ENCODE measurements at regions not wholly inside any gene's neighbourhood (a gene's known extent, or its start where the extent isn't known, plus 50 kb on each side); places are given as distances from the start of the nearest gene placed in this dataset.
"Not testable (repeated sequence)": the region's sequence is repeated elsewhere in the genome, so short reads cannot be mapped to it uniquely, and the experiment has no call there.

DNA sequence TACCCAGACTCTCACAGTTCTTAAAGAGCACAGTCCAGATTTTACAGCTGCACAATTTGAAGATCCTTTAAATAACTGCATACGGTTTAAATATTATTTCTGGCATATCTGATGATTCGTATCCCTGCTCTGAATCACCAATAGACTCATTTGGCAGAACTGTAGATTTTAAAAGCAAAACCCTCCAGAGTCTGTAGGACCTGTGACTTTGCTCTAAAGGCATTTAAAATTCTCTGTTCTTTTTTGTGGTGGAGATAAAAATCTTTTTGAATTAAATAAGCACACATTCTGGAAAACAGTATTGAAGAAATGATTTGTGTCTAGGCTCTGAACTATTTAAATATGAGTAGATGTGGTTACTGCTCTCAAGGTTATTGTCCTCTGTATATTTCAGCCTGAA is 246.2 kb upstream of the PITX2 start:
- H3K36me3 ChIP-seq (ENCODE audit: insufficient read depth, low read length), result no peaks in the 10 kb centered on the region
- H3K9me3 ChIP-seq (ENCODE audit: low read depth, low read length), result no peaks in the 10 kb centered on the region
- no peak for TF ChIP-seq EZH2 (IDR thresholded peaks at IDR 0.05)
- no peak for TF ChIP-seq FOXP2 (optimal IDR thresholded peaks at IDR 0.05; ENCODE audit: control extremely low read depth, extremely low read length, insufficient read depth)
- no peak for TF ChIP-seq POLR2AphosphoS5 (IDR thresholded peaks at IDR 0.05; ENCODE audit: borderline replicate concordance, low read depth, low read length)
- H3K27ac ChIP-seq, result no peak overlapping the region
- H3K9ac ChIP-seq (ENCODE audit: insufficient read length), result peak overlapping the region; percentile 4
- no peak for DNase-seq (ENCODE audit: low read depth, low spot score)
- no peak overlapping the region for H3K4me3 ChIP-seq

DNA sequence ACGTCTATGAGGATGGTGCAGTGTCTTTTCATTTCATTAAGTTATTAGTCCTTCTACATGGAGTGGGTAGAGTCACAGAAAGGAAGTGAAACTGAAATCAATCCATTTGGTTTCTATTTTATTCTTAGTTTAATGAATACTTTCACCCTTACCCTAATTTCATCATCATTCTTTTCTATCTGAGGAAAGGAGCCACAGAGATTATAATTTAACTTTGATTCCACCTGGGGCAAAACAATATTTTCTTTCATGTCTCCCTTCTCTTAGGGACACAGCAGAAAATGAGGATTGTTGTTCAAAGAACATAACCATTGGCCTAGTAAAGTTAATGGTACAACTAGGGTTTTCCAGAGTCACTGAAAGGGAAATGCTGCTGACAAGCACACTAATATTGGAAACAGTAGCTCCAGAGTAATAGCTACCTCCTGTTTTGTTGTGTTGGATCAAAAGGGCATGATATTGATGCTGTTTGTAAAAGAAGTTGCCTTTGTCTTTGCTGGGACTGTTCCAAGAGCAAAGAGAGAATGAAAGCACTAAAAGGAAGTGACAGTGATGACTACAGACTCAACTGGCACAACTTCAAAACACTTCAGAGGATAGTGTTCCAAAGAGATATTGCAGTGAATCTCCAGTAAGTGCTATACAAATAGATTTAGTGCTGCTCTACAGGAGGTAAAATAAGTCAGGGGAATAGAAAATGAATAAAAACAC is 247.1 kb upstream of the PITX2 start:
- no peak overlapping the region for H3K9ac ChIP-seq (ENCODE audit: insufficient read length)
- 0 out of 2 replicates have a peak overlapping the region, but pooled peaks have one; percentile 2 for H3K4me3 ChIP-seq
- H3K9me3 ChIP-seq (ENCODE audit: low read depth, low read length), result no peaks in the 10 kb centered on the region
- no peak for TF ChIP-seq POLR2AphosphoS5 (IDR thresholded peaks at IDR 0.05; ENCODE audit: borderline replicate concordance, low read depth, low read length)
- TF ChIP-seq EZH2 (IDR thresholded peaks at IDR 0.05), result no peak
- TF ChIP-seq FOXP2 (optimal IDR thresholded peaks at IDR 0.05; ENCODE audit: control extremely low read depth, extremely low read length, insufficient read depth), result no peak
- H3K36me3 ChIP-seq (ENCODE audit: insufficient read depth, low read length), result no peaks in the 10 kb centered on the region
- peak overlapping the region; percentile 7 for H3K27ac ChIP-seq
- DNase-seq (ENCODE audit: low read depth, low spot score), result no peak

DNA sequence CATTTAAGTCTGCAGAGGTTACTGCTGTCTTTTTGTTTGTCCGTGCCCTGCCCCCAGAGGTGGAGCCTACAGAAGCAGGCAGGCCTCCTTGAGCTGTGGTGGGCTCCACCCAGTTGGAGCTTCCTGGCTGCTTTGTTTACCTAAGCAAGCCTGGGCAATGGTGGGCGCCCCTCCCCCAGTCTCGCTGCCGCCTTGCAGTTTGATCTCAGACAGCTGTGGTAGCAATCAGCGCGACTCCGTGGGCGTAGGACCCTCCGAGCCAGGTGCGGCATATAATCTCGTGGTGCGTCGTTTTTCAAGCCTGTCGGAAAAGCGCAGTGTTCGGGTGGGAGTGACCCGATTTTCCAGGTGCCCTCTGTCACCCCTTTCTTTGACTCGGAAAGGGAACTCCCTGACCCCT is 253.3 kb upstream of the PITX2 start:
- H3K4me3 ChIP-seq; H3K36me3 ChIP-seq (ENCODE audit: insufficient read depth, low read length); H3K27ac ChIP-seq; DNase-seq (ENCODE audit: low read depth, low spot score); H3K9me3 ChIP-seq (ENCODE audit: low read depth, low read length); H3K9ac ChIP-seq (ENCODE audit: insufficient read length): not testable (repeated sequence)

DNA sequence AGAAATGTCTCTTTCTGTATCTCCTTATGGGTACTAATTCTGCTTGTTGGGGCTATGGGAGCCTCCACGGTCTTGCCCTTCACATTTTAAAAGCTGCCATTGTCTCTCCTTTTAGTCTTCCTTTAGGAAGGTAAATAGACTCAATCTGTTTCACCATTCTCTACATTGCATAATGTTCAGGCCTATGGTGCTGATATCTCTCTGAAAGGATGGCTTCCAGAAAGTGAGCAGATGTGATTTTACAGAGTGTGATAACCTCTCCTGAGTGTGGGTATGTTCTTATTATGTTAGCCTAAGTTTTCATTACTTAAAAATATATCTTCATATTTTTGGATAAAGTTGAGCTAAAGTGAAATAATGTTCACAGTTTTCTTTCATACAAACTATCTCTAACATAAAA is 254.0 kb upstream of the PITX2 start:
- Histone ChIP-seq H3K27ac (no peak overlapping the region), H3K4me3 (no peak overlapping the region), H3K36me3 (ENCODE audit: insufficient read depth, low read length) (no peaks in the 10 kb centered on the region), H3K9me3 (ENCODE audit: low read depth, low read length) (no peaks in the 10 kb centered on the region), H3K9ac (ENCODE audit: insufficient read length) (no peak overlapping the region)
- no peak for TF ChIP-seq POLR2AphosphoS5 (IDR thresholded peaks at IDR 0.05; ENCODE audit: borderline replicate concordance, low read depth, low read length)
- no peak for TF ChIP-seq EZH2 (IDR thresholded peaks at IDR 0.05)
- no peak for TF ChIP-seq FOXP2 (optimal IDR thresholded peaks at IDR 0.05; ENCODE audit: control extremely low read depth, extremely low read length, insufficient read depth)
- DNase-seq (ENCODE audit: low read depth, low spot score), result no peak

DNA sequence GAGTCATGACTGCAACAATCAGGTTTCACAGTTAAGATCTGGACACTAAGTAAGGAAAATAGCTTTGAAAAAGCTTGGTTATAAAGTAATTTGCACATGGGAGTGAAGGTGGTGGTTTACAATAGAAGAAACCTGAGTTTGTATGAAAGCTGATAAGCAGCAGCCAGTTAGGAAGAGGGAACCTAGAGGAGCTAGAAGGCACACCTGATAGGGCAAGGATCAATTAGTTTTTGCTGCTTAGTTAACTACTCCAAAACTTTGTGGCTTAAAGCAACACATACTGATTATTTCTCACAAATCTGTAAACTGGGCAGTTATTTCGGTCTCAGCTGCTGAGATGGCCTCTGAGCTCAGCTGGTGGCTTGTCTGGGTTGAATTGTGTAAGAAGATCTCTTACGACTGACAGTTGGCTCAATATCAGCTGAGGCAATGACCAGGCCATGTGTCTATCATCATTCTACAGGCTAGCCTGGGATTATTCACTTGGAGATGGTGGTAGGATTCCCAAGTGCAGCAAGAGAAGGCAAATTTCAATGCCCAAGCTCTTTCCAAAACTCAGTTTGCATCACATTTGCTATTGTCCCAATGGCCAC is 255.0 kb upstream of the PITX2 start:
- Histone ChIP-seq H3K9ac (ENCODE audit: insufficient read length) (no peak overlapping the region), H3K4me3 (no peak overlapping the region), H3K36me3 (ENCODE audit: insufficient read depth, low read length) (no peaks in the 10 kb centered on the region), H3K9me3 (ENCODE audit: low read depth, low read length) (no peaks in the 10 kb centered on the region), H3K27ac (no peak overlapping the region)
- TF ChIP-seq POLR2AphosphoS5 (IDR thresholded peaks at IDR 0.05; ENCODE audit: borderline replicate concordance, low read depth, low read length), result no peak
- TF ChIP-seq FOXP2 (optimal IDR thresholded peaks at IDR 0.05; ENCODE audit: control extremely low read depth, extremely low read length, insufficient read depth), result no peak
- TF ChIP-seq EZH2 (IDR thresholded peaks at IDR 0.05), result no peak
- DNase-seq (ENCODE audit: low read depth, low spot score), result no peak

DNA sequence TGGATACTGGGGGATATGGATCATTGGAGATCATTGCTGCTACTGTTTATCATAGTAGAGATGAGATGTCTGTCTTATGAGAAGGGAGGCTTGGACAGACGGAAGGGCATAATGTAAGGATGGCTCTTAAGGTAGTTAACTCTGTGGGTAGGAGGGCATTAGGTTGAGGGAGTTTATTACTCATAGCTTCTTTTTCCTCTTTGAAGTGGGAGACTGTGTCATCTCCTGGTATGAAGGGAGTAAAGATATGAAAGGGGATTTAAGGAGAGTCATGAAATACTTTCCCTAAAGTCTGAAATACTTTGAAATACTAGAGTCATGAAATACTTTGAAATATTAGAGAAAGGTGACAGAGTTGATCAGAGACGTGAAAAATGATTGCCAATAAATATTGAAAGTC is 255.5 kb upstream of the PITX2 start:
- no peaks in the 10 kb centered on the region for H3K36me3 ChIP-seq (ENCODE audit: insufficient read depth, low read length)
- H3K27ac ChIP-seq, result no peak overlapping the region
- H3K4me3 ChIP-seq, result no peak overlapping the region
- H3K9ac ChIP-seq (ENCODE audit: insufficient read length), result no peak overlapping the region
- no peak for DNase-seq (ENCODE audit: low read depth, low spot score)
- no peaks in the 10 kb centered on the region for H3K9me3 ChIP-seq (ENCODE audit: low read depth, low read length)
- TF ChIP-seq EZH2 (IDR thresholded peaks at IDR 0.05) (no peak), POLR2AphosphoS5 (IDR thresholded peaks at IDR 0.05; ENCODE audit: borderline replicate concordance, low read depth, low read length) (no peak), FOXP2 (optimal IDR thresholded peaks at IDR 0.05; ENCODE audit: control extremely low read depth, extremely low read length, insufficient read depth) (no peak)

DNA sequence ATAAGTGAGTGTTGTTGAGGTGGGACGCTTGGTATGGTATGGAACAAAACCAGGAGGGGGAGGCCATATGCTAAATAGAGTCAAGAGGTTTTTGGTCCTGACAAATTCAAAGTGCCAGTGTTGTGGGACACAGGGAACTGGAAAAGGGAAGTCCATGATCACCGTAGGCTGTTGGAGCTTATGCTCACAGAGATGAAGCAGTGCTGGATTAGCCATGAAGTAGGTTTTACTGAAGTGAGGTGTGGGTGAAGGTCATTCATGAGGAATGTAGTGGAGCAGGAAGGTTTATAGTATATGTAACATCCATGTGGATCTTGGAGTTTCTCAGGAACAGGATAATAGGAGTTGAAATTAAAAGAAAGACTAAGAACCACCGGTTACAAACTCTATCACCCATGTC is 256.1 kb upstream of the PITX2 start:
- H3K4me3 ChIP-seq, result no peak overlapping the region
- TF ChIP-seq EZH2 (IDR thresholded peaks at IDR 0.05) (no peak), POLR2AphosphoS5 (IDR thresholded peaks at IDR 0.05; ENCODE audit: borderline replicate concordance, low read depth, low read length) (no peak), FOXP2 (optimal IDR thresholded peaks at IDR 0.05; ENCODE audit: control extremely low read depth, extremely low read length, insufficient read depth) (no peak)
- H3K27ac ChIP-seq, result no peak overlapping the region
- no peak for DNase-seq (ENCODE audit: low read depth, low spot score)
- no peaks in the 10 kb centered on the region for H3K9me3 ChIP-seq (ENCODE audit: low read depth, low read length)
- H3K9ac ChIP-seq (ENCODE audit: insufficient read length), result no peak overlapping the region
- H3K36me3 ChIP-seq (ENCODE audit: insufficient read depth, low read length), result no peaks in the 10 kb centered on the region

DNA sequence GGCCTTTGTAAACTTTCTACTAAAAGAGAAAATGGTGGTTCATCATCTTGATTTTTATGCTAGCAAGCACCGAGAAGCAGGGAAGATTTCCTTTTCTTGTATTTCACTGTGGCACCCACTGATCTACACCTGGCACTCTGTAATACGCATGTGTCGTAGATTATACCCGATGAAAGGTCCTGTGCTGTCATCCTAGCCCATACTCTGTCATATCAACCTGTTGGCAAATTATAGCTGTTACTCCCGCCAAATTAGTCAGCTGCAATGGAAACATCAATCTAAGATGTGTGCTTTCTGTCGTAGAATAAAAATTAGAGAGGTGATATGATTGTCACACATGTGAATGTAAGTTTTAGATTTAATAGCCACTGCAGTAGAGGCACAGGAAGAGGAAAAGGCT is 263.4 kb upstream of the PITX2 start:
- H3K36me3 ChIP-seq (ENCODE audit: insufficient read depth, low read length), result no peaks in the 10 kb centered on the region
- no peak for TF ChIP-seq POLR2AphosphoS5 (IDR thresholded peaks at IDR 0.05; ENCODE audit: borderline replicate concordance, low read depth, low read length)
- TF ChIP-seq EZH2 (IDR thresholded peaks at IDR 0.05), result no peak
- DNase-seq (ENCODE audit: low read depth, low spot score), result no peak
- H3K4me3 ChIP-seq, result no peak overlapping the region
- no peaks in the 10 kb centered on the region for H3K9me3 ChIP-seq (ENCODE audit: low read depth, low read length)
- no peak overlapping the region for H3K9ac ChIP-seq (ENCODE audit: insufficient read length)
- no peak overlapping the region for H3K27ac ChIP-seq

DNA sequence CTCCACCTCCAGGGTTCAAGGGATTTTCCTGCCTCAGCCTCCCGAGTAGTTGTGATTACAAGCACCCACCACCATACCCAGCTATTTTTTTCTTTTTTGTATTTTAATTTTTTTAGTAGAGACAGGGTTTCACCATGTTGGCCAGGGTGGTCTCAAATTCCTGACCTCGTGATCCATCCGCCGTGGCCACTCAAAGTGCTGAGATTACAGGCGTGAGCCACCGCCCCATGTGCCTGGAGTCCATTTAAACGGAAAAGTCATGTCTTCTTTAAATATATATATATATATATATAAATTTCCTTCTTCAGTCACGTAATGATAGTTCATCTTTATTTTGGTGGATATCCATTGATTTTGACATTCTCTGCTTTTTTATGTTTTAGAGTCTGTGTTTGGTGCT is 264.0 kb upstream of the PITX2 start:
- Histone ChIP-seq H3K9ac (ENCODE audit: insufficient read length) (no peak overlapping the region), H3K4me3 (no peak overlapping the region), H3K27ac (no peak overlapping the region), H3K36me3 (ENCODE audit: insufficient read depth, low read length) (no peaks in the 10 kb centered on the region), H3K9me3 (ENCODE audit: low read depth, low read length) (no peaks in the 10 kb centered on the region)
- no peak for TF ChIP-seq POLR2AphosphoS5 (IDR thresholded peaks at IDR 0.05; ENCODE audit: borderline replicate concordance, low read depth, low read length)
- TF ChIP-seq EZH2 (IDR thresholded peaks at IDR 0.05), result no peak
- no peak for TF ChIP-seq FOXP2 (optimal IDR thresholded peaks at IDR 0.05; ENCODE audit: control extremely low read depth, extremely low read length, insufficient read depth)
- DNase-seq (ENCODE audit: low read depth, low spot score), result no peak

All from SK-N-MC (cell line).